Suppressor macrophage (primary cell): ENCODE measurements at regions not wholly inside any gene's neighbourhood (a gene's known extent, or its start where the extent isn't known, plus 50 kb on each side); places are given as distances from the start of the nearest gene placed in this dataset.
"Not testable (repeated sequence)": the region's sequence is repeated elsewhere in the genome, so short reads cannot be mapped to it uniquely, and the experiment has no call there.

Experiments
- DNase-seq, 4 experiments: peaks; one replicate each; pipeline ENCODE4 v3.0.0-alpha.2; 2020 to 2022

- DNase-seq, result no peak
These were observed 234.7 kb downstream of the TLR4 start for GRCh38 chr9:117938896-117939295.

- DNase-seq, result not testable (repeated sequence)
These were observed 240.5 kb downstream of the TLR4 start for GRCh38 chr9:117944750-117945149.

GRCh38 chr9:117945286-117945685 lies 241.1 kb downstream of the TLR4 start:
- no peak for DNase-seq

DNA sequence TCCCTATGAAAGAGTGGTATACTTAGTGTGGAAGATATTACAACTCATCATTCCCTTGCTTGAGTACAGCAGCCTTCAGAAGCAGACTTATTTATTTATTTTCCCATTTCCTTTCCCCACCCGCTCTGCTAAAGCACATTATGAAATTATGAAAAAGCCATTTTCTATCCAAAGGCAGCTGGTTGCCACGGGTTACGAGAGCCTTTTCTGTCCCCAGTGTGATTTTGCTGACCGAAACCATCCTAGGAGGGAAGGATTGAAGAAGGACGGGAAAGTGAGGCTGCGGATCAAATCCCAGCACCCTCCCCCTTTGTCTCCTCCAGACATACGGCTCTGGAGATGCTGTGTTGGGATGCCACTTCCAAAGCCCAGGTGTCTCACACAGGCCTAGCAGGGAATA lies 246.9 kb downstream of the TLR4 start:
- DNase-seq, result no peak

DNA sequence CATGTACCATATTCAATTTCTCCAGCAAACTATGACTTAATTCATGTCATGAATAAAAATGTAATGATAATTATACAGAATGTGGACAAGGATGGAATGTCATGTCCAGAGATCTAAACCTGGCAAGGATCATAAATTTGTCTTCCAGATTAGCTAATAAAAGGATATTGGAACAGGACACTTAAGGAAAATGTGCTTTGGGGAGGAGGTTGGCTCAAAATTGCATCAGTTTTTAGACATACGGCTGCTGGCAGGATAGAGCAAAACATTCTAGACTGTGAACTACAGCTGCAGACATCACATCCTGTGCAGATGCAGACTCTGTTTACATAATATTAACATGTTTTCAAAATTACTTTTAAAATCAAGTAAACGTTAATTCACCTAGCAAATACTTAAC lies 248.4 kb downstream of the TLR4 start:
- DNase-seq, result no peak

DNA sequence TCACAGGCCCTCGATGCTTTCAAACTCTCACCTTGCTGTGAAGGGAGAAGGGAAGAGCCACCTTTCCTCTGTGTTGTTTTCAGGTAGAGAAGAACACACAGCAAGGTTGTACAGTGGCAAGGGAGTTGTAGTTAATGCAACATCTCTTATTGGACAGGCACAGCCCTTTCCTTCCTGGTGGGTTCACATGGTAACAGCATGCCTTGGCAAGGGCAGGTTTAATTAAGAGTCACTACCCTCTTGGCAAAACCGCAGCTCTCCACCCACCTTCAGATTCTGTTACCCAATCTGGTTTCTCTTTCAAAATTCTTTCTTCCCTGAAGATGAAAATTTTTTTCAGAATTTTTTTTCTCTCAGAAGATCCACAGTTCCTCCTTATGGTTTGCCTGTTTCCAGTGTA lies 253.1 kb downstream of the TLR4 start:
- DNase-seq, result peak in 3 of 4 experiments; percentile 8 to 15 (median 12)

DNA sequence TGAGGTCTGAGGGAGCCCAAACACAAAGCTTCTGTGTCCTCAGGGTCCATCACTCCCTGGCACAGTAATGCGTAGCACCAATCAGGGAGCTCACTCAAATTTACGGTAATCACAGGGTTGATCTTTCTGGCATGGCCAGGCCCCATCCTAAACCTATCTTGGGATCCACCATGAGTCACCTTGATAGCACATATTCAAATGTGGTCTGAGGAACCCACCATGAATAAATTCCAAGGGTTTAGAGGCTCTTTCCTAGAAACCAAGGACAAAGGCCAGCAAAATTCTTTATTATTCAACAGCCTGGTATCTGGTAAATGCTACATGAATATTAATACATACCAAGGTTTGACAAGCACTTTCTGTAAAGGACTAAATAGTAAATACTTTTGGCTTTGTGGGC lies 254.5 kb downstream of the TLR4 start:
- DNase-seq, result no peak

GRCh38 chr9:117963493-117964090 lies 259.4 kb downstream of the TLR4 start:
- no peak for DNase-seq

DNA sequence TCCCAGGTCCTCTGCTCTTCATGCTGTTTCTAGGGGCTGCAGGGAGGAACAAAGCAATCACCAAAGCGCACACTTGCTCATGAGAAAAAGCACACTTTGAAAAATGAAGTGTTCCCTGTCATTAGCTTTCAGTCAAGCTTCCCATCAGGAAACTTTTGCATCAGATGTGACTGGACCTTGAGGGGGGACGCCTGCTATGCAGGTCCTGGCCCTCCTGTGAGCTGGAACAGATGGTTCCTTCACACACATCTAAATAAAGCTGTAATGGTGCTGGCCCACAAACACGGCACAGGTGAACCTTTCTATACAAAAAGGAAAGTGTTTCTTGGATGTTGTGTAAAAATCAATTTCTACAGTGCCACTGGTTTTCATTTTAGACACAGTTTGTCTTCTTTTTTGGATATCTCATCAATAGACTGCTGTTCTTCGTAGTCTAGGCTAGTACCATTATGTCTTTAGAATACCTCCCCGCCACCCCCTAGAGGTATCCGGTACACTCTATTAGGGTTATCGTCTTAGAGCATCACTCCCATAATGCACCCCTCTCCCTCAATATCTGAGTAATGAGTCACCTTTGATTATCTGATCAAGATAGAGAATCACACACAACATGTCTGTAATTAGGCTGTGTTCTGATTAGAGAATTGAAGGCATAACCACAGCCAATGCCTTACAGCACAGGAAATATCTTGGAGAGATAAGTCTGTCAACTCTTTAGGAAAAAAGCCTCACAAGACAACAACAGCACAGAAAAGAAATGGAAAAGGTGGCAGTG lies 266.3 kb downstream of the TLR4 start:
- no peak for DNase-seq

DNA sequence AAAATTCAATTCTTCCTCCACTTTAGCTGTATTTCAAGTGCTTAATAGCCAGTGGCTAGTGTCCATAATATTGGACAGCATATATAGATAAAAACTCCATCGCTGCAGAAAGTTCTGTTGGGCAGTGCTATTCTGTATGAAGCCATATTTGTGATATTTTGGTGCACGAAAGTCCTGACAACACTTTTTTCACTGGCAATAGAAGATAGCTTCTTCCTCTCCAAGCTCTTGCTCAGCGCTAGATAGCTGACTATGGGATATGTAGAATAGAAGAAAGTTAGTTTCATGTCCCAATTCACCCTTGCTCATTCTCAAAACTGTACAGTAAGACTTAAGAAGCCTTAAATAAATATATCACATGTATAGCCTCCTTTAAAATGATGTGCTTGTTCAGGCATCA lies 269.9 kb downstream of the TLR4 start:
- DNase-seq, result no peak

DNA sequence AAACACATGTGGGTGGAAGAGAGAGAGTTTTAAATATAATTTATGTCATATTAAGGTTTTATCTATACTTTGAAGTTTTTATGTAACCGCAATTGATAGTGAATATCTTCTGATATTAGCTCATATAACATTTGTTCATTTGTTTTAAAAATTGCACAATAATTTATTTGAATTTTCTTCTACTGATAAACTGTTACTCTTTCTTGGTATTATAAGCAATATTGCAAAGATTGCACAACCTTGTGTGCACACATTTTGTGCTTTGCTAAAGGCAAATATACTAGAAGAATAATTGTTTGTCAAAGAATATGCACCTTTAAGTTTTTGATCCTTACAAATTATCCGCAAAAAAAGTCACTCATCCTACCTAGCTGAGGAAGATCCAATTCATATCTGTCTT lies 275.7 kb downstream of the TLR4 start:
- no peak for DNase-seq

- no peak for DNase-seq
These were observed 283.7 kb downstream of the TLR4 start for GRCh38 chr9:117987945-117988344.

GRCh38 chr9:117992006-117992405 lies 287.8 kb downstream of the TLR4 start:
- no peak for DNase-seq

DNA sequence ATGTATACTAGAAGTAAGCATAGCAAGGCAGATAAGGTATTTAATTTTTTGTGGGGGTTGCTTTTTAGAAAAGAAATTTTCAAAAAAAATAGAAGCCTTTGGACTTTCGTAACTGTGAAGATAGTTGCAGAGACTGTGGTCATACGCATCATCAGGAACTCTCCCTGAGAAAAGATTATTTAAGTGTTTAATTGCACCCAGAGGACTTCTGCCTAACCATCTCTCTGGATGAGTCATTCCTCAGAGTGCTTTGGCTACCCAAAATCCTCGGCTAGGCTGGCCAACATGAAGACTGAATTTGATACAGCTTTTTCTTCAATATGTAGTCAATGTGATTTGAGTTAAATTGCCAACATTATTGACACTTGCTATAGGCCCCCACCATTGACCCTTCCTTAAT lies 296.4 kb downstream of the TLR4 start:
- DNase-seq, result no peak

DNA sequence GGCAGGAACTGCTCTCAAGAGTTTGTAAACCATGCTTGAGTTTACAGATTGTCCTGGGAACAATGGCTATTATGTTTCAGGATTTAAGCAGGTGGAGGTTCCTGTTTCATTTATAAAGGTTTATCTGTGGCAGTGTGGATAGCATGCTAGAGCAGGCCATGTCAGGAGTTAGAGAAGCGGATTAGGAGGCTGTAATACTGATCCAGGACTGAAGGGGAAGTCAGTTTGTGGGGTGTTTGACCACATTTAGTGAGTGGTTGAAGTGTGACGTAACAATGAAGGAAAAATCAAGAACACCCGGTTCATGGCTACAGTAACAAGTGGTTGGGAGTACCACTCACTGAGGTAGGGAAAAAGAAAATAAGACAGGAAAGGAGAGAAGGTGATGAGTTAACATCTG lies 299.0 kb downstream of the TLR4 start:
- DNase-seq, result no peak

- DNase-seq, result no peak
These were observed 304.0 kb downstream of the TLR4 start for GRCh38 chr9:118008246-118008645.

- no peak for DNase-seq
These were observed 305.4 kb downstream of the TLR4 start for GRCh38 chr9:118009614-118010013.

GRCh38 chr9:118017607-118018122 lies 313.5 kb downstream of the TLR4 start:
- no peak for DNase-seq

DNA sequence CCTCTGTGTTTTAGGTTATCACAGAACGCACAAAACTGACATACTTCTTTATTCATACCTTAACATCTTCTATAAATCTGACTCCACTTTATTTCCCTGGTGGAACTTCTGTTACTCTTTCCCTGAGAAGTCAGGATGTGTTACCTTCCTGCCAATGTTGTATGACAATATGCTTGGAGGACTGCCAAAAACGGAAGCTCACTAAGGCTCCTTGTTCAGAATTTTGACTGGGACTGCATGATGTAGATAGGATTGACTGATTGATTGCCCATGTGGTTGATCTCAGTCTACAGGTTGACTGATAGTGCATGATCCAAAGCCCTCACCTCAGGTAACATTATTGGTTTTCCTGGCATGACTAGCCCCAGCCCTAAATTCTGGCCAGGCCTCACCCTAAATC lies 319.4 kb downstream of the TLR4 start:
- no peak for DNase-seq

DNA sequence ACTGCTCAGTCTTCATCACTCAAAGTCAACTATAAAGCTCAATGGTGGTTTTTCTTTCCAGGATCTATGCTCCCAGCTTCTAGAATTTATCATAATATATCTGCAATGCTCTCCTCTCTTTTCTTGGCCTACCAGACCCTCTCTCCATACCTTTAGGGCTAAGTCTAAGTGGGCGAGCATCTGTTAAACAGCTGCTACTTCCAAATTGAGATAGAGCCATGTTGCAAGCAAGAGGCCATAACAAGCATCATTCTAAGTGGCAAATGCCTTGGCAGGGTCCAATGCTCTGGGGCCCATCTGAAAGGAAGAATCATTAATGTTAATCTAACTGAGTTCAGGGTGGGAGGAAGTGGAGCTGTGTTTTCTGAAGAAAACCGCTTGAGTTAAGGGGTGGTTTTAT lies 324.0 kb downstream of the TLR4 start:
- DNase-seq, result no peak

DNA sequence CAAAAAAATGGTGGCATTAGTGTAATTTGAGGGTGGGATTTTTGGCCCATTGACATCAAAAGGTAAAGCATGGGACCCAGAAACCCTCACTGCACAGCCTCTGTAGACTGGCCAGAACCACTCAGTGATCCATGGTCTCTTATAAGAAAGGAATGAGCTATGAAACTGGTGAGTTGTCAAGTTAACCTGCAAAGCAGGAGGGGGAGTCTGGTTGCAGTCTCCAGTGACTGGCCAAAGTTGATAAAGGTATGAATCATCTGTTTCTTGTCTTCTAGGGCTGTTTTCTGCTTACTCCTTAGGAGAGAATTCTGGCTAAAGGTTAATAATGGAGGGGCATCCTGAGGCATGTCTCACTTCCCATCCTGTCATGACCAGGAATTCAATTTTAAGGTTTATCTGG lies 325.2 kb downstream of the TLR4 start:
- no peak for DNase-seq

- DNase-seq, result no peak
These were observed 330.5 kb downstream of the TLR4 start for GRCh38 chr9:118034701-118035100.

DNA sequence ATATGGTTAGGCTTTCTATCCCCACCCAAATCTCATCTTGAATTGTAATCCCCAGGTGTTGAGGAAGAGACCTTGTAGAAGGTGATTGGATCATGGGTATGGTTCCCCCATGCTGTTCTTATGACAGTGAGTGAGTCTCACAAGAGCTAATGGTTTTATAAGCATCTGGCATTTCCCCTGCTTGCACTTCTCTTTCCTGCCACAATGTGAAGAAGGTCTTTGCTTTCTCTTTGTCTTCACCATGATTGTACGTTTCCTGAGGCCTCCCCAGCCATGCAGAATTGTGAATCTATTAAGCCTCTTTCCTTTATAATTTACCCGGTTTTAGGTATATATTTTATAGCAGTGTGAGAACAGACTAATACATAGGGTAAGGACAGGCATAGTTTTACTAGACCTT lies 334.5 kb downstream of the TLR4 start:
- DNase-seq, result no peak

- DNase-seq, result no peak
These were observed 354.0 kb downstream of the TLR4 start for GRCh38 chr9:118058227-118058626.
